Right lobe of liver (tissue), 6 donors: ENCODE measurements at regions not wholly inside any gene's neighbourhood (a gene's known extent, or its start where the extent isn't known, plus 50 kb on each side); places are given as distances from the start of the nearest gene placed in this dataset.

ENCODE experiments used
- ATAC-seq, 4 donors: fragments of 200-7000 bp; cut with Tn5 transposase; one replicate each; pipeline ENCODE4 v1.9.1; 2020; ENCODE audit warnings: mild to moderate bottlenecking in 4 of 4, moderate library complexity in 4 of 4
- DNase-seq, 3 donors: peaks; one replicate each; pipeline ENCODE4 v3.0.0-alpha.2; 2020
- H3K27ac ChIP-seq, 3 donors: fragments of 200-600 bp; one replicate each; pipeline ENCODE4 v1.8.0; 2022
- H3K27me3 ChIP-seq, 2 donors: fragments of 200-600 bp; one replicate each; pipeline ENCODE4 v1.8.0; 2022
- H3K36me3 ChIP-seq, 4 donors: fragments of 200-600 bp; sonication (generic) in 1 of 4; one replicate each; pipeline versions ENCODE4 v1.5.1 to v1.8.0; 2017 to 2022; ENCODE audit warnings: control low read depth in 1 of 4
- H3K4me1 ChIP-seq, 4 donors: fragments of 200-600 bp; sonication (generic) in 1 of 4; one replicate each; pipeline versions ENCODE4 v1.5.1 to v1.8.0; 2017 to 2022; ENCODE audit warnings: control low read depth in 1 of 4
- H3K4me3 ChIP-seq, 3 donors: fragments of 200-600 bp; one replicate each; pipeline ENCODE4 v1.8.0; 2022
- H3K9me3 ChIP-seq, 4 donors: fragments of 200-600 bp; sonication (generic) in 1 of 4; one replicate each; pipeline versions ENCODE4 v1.5.1 to v1.8.0; 2017 to 2022; ENCODE audit warnings: control low read depth in 1 of 4
- POLR2A ChIP-seq: fragments of 450-650 bp; IDR thresholded peaks from one replicate; pipeline ENCODE4 v1.6.1; 2017; ENCODE audit warnings: antibody characterized with exemption, mild to moderate bottlenecking
- WGBS: methylation state at CpG from one replicate; pipeline ENCODE4 v1.1.6; 2018; ENCODE audit warnings: low coverage, low lambda C conversion rate; ENCODE audit not compliant: insufficient coverage; ENCODE audit errors: missing lambda C conversion rate; 5-methylcytosine and 5-hydroxymethylcytosine counted together
- intact Hi-C, 2 donors: fragments of 100-400 bp; cut with DNase I; formaldehyde crosslinking; loops; one replicate each; pipeline versions ENCODE4 v1.11.2 to v1.14.1; 2022
- TF ChIP-seq, protein P1 (sequence below), 4 donors: fragments of 200-600 bp in 3 of 4; fragments of 450-650 bp in 1 of 4; IDR thresholded peaks; one replicate each; pipeline versions ENCODE4 v1.5.1 to v1.8.0; 2016 to 2022; ENCODE audit warnings: antibody characterized with exemption in 4 of 4, mild to moderate bottlenecking in 2 of 4
- donor health status: DM: no; HTN: yes; CAD: no.
- donor health status: DM: no; HTN: no; CAD: no.
- donor health status: DM: no; HTN: no; CAD: no.
- donor health status: DM: no; HTN: yes; CAD: no.
- donor health status: DM: no; HTN: yes; CAD: no.

DNA sequence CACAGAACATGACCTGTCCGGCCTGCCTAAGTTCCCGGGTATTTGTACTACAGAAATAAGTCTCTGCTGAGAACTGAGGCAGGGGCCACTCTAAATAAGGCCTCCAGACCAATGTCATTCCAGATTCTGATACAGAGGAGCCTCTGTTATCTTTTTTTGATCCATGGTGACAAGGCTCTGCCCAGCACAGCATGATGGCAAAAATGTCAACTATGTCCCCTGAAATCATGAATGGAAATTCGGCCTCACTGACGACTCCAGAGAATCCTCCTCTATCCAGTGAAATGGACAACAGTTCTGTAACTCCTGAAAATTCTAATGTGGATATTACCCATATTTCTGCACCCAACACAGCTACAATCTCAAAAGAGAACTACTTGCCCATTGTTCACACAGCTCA is 335.0 kb downstream of the DNAH5 start:
- Histone ChIP-seq H3K27ac (no peak overlapping the region), H3K9me3 (no peaks in the 10 kb centered on the region), H3K4me1 (no peaks in the 10 kb centered on the region), H3K4me3 (no peak overlapping the region), H3K36me3 (no peaks in the 10 kb centered on the region), H3K27me3 (no peaks in the 10 kb centered on the region)
- no peak for DNase-seq
- intact Hi-C loops, result no loop called here
- 84% methylated on average over 4 of the region's 4 CpGs for WGBS
- ATAC-seq, result no peak
- no peak for TF ChIP-seq POLR2A
- TF ChIP-seq, protein P1, sequence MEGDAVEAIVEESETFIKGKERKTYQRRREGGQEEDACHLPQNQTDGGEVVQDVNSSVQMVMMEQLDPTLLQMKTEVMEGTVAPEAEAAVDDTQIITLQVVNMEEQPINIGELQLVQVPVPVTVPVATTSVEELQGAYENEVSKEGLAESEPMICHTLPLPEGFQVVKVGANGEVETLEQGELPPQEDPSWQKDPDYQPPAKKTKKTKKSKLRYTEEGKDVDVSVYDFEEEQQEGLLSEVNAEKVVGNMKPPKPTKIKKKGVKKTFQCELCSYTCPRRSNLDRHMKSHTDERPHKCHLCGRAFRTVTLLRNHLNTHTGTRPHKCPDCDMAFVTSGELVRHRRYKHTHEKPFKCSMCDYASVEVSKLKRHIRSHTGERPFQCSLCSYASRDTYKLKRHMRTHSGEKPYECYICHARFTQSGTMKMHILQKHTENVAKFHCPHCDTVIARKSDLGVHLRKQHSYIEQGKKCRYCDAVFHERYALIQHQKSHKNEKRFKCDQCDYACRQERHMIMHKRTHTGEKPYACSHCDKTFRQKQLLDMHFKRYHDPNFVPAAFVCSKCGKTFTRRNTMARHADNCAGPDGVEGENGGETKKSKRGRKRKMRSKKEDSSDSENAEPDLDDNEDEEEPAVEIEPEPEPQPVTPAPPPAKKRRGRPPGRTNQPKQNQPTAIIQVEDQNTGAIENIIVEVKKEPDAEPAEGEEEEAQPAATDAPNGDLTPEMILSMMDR (IDR thresholded peaks at IDR 0.05), result no peak

- Histone ChIP-seq H3K9me3 (no peaks in the 10 kb centered on the region), H3K4me3 (no peak overlapping the region), H3K27ac (no peak overlapping the region), H3K4me1 (no peaks in the 10 kb centered on the region), H3K27me3 (no peaks in the 10 kb centered on the region), H3K36me3 (no peaks in the 10 kb centered on the region)
- WGBS, result 100% methylated on average over 1 of the region's 1 CpG
- intact Hi-C loops, result no loop called here
- no peak for ATAC-seq
- DNase-seq, result no peak
- TF ChIP-seq POLR2A, result no peak
- TF ChIP-seq, protein P1 (IDR thresholded peaks at IDR 0.05), result no peak
Observed at GRCh38 chr5:13606051-13606450, 338.4 kb downstream of the DNAH5 start.

GRCh38 chr5:13601112-13601511 is 343.4 kb downstream of the DNAH5 start:
- no peak for DNase-seq
- ATAC-seq, result no peak
- intact Hi-C loops, result no loop called here
- no peak for TF ChIP-seq POLR2A
- TF ChIP-seq, protein P1 (IDR thresholded peaks at IDR 0.05), result no peak
- H3K27me3 ChIP-seq, result no peaks in the 10 kb centered on the region
- H3K27ac ChIP-seq, result no peak overlapping the region
- H3K9me3 ChIP-seq, result no peaks in the 10 kb centered on the region
- 71% methylated on average over 1 of the region's 2 CpGs for WGBS
- H3K4me3 ChIP-seq, result no peak overlapping the region
- no peaks in the 10 kb centered on the region for H3K4me1 ChIP-seq
- H3K36me3 ChIP-seq, result no peaks in the 10 kb centered on the region

- WGBS, result 48% methylated on average over 5 of the region's 6 CpGs
- intact Hi-C loops, result no loop called here
Observed at GRCh38 chr5:13595978-13596377, 348.5 kb downstream of the DNAH5 start.

More at GRCh38 chr5:13595978-13596377, 348.5 kb downstream of the DNAH5 start:
- Histone ChIP-seq H3K4me1 (no peaks in the 10 kb centered on the region), H3K27ac (no peak overlapping the region), H3K9me3 (no peaks in the 10 kb centered on the region), H3K36me3 (no peaks in the 10 kb centered on the region), H3K27me3 (no peaks in the 10 kb centered on the region), H3K4me3 (no peak overlapping the region)
- ATAC-seq (no peak), DNase-seq (no peak)
- no peak for TF ChIP-seq POLR2A
- TF ChIP-seq, protein P1 (IDR thresholded peaks at IDR 0.05), result no peak
